IMR-90 (cell line): ENCODE measurements at regions not wholly inside any gene's neighbourhood (a gene's known extent, or its start where the extent isn't known, plus 50 kb on each side); places are given as distances from the start of the nearest gene placed in this dataset.

ENCODE experiments used
- ATAC-seq: fragments of 200-7000 bp; cut with Tn5 transposase; 2 replicates; pipeline ENCODE4 v1.9.1; 2020; ENCODE audit warnings: low read depth, mild to moderate bottlenecking, moderate library complexity
- BruUV-seq: library from RNA; stranded (reverse); fragments of 400-500 nt; replicated peaks from 2 replicates; lab custom pipeline; 2021; lab: Mats Ljungman, UMichigan
- CTCF ChIA-PET: fragments of 300-600 bp; formaldehyde crosslinking; extraction: SDS; loops from one replicate; lab custom pipeline; 2021; ENCODE audit warnings: antibody characterized with exemption; lab: Yijun Ruan, JAX
- POLR2A ChIA-PET: fragments of 300-600 bp; sonication (Branson Sonifier 250); formaldehyde crosslinking; loops from one replicate; lab custom pipeline; 2022; ENCODE audit warnings: antibody characterized with exemption; ENCODE audit not compliant: unreplicated experiment; lab: Charles Lee
- DNase-seq: peaks from one replicate; pipeline ENCODE4 v3.0.0; 2013
- H2AFZ ChIP-seq: replicated peaks from 2 replicates; pipeline ENCODE3; 2013; ENCODE audit warnings: low read length, mild to moderate bottlenecking; ENCODE audit not compliant: poor library complexity
- H2AK5ac ChIP-seq: 2 replicates; pipeline ENCODE4 v1.6.1; 2013; ENCODE audit warnings: low read depth, low read length, inconsistent platforms
- H2AK9ac ChIP-seq: replicated peaks from 2 replicates; pipeline ENCODE3; 2013; ENCODE audit warnings: mild to moderate bottlenecking, low read depth, low read length, moderate library complexity; ENCODE audit not compliant: poor library complexity
- H2BK120ac ChIP-seq: 2 replicates; pipeline ENCODE4 v1.6.1; 2013; ENCODE audit warnings: low read depth, low read length, inconsistent platforms
- H2BK15ac ChIP-seq: 3 replicates; pipeline ENCODE4 v1.6.1; 2013; ENCODE audit warnings: low read depth, low read length, inconsistent platforms
- H2BK20ac ChIP-seq: 2 replicates; pipeline ENCODE4 v1.6.1; 2013; ENCODE audit warnings: low read depth, mild to moderate bottlenecking, inconsistent platforms, low read length, moderate library complexity
- H2BK5ac ChIP-seq: 2 replicates; pipeline ENCODE4 v1.6.1; 2013; ENCODE audit warnings: mild to moderate bottlenecking, low read depth, low read length, inconsistent platforms; ENCODE audit not compliant: poor library complexity, severe bottlenecking
- H3K14ac ChIP-seq: replicated peaks from 2 replicates; pipeline ENCODE4 v1.6.1; 2013; ENCODE audit warnings: low read depth, low read length, inconsistent platforms
- H3K18ac ChIP-seq: 2 replicates; pipeline ENCODE4 v1.6.1; 2013; ENCODE audit warnings: low read depth, low read length, control low read depth
- H3K23ac ChIP-seq: 2 replicates; pipeline ENCODE4 v1.6.1; 2013; ENCODE audit warnings: low read depth, low read length, inconsistent platforms
- H3K27ac ChIP-seq: 2 replicates; pipeline ENCODE4 v1.5.1; 2013; ENCODE audit warnings: mild to moderate bottlenecking, control low read depth, low read length; ENCODE audit not compliant: insufficient read depth
- H3K27me3 ChIP-seq: 2 replicates; pipeline ENCODE4 v1.6.1; 2013; ENCODE audit warnings: low read length; ENCODE audit not compliant: control insufficient read depth, insufficient read depth
- H3K36me3 ChIP-seq: 2 replicates; pipeline ENCODE4 v1.6.1; 2013; ENCODE audit warnings: low read length, mixed read lengths; ENCODE audit not compliant: control insufficient read depth, insufficient read depth
- H3K4ac ChIP-seq: 2 replicates; pipeline ENCODE4 v1.6.1; 2013; ENCODE audit warnings: low read depth, low read length, inconsistent platforms
- H3K4me1 ChIP-seq: 2 replicates; pipeline ENCODE4 v1.6.1; 2013; ENCODE audit warnings: low read length, mixed read lengths; ENCODE audit not compliant: control insufficient read depth, insufficient read depth
- H3K4me2 ChIP-seq: 2 replicates; pipeline ENCODE4 v1.6.1; 2013; ENCODE audit warnings: low read depth, mild to moderate bottlenecking, control low read depth, low read length, moderate library complexity
- H3K4me3 ChIP-seq: 2 replicates; pipeline ENCODE4 v1.5.1; 2013; ENCODE audit warnings: low read depth, mild to moderate bottlenecking, control low read depth, low read length, moderate library complexity; ENCODE audit not compliant: insufficient read depth
- H3K56ac ChIP-seq: 2 replicates; pipeline ENCODE4 v1.6.1; 2013; ENCODE audit warnings: low read length, inconsistent platforms; ENCODE audit not compliant: insufficient read depth; ENCODE audit errors: extremely low read depth
- H3K79me1 ChIP-seq, 2 experiments: 2 replicates each; pipeline ENCODE4 v1.6.1; 2013; ENCODE audit warnings: low read length in 2 of 2, inconsistent platforms in 1 of 2, low read depth in 1 of 2
- H3K9ac ChIP-seq: 2 replicates; pipeline ENCODE4 v1.6.1; 2013; ENCODE audit warnings: low read depth, low read length, control low read depth
- H3K9me1 ChIP-seq: 2 replicates; pipeline ENCODE4 v1.6.1; 2013; ENCODE audit warnings: low read length, inconsistent platforms; ENCODE audit not compliant: insufficient read depth
- H3K9me3 ChIP-seq: 2 replicates; pipeline ENCODE4 v1.6.1; 2013; ENCODE audit warnings: low read length; ENCODE audit not compliant: control insufficient read depth, insufficient read depth
- H4K20me1 ChIP-seq: 2 replicates; pipeline ENCODE4 v1.6.1; 2013; ENCODE audit warnings: low read length, inconsistent platforms; ENCODE audit not compliant: insufficient read depth
- H4K5ac ChIP-seq: 2 replicates; pipeline ENCODE4 v1.6.1; 2013; ENCODE audit warnings: mild to moderate bottlenecking, low read depth, low read length, control low read depth
- H4K8ac ChIP-seq, 2 experiments: 2 replicates each; pipeline ENCODE4 v1.6.1; 2013; ENCODE audit warnings: low read depth in 2 of 2, low read length in 2 of 2, control low read depth in 1 of 2, inconsistent platforms in 1 of 2
- H4K91ac ChIP-seq: 2 replicates; pipeline ENCODE4 v1.6.1; 2013; ENCODE audit warnings: low read depth, low read length, inconsistent platforms; ENCODE audit not compliant: insufficient read depth
- BHLHE40 ChIP-seq: fragments of 150-350 bp; IDR thresholded peaks from 2 replicates; pipeline ENCODE4 v1.6.1; 2016; ENCODE audit warnings: mild to moderate bottlenecking, low read depth, low read length
- CEBPB ChIP-seq: IDR thresholded peaks from 2 replicates; pipeline ENCODE4 v1.6.1; 2012; ENCODE audit warnings: low read depth, low read length, improper control_type of control experiment
- CHD1 ChIP-seq: IDR thresholded peaks from 2 replicates; pipeline ENCODE4 v1.6.1; 2012; ENCODE audit warnings: low read depth, low read length, improper control_type of control experiment
- CTCF ChIP-seq: conservative IDR thresholded peaks from 2 replicates; pipeline ENCODE4 v1.5.1; 2012; ENCODE audit warnings: mild to moderate bottlenecking, low read depth, low read length, improper control_type of control experiment
- ELK1 ChIP-seq: fragments of 150-350 bp; IDR thresholded peaks from 2 replicates; pipeline ENCODE4 v1.6.1; 2016; ENCODE audit warnings: low read depth, mild to moderate bottlenecking, low read length, moderate library complexity, borderline replicate concordance
- MAFK ChIP-seq: IDR thresholded peaks from 2 replicates; pipeline ENCODE4 v1.6.1; 2012; ENCODE audit warnings: low read depth, low read length, improper control_type of control experiment
- MAZ ChIP-seq: IDR thresholded peaks from 2 replicates; pipeline ENCODE4 v1.6.1; 2012; ENCODE audit warnings: low read depth, mild to moderate bottlenecking, low read length, improper control_type of control experiment, moderate library complexity, borderline replicate concordance
- NFE2L2 ChIP-seq: fragments of 150-350 bp; IDR thresholded peaks from 2 replicates; pipeline ENCODE4 v1.6.1; 2016; ENCODE audit warnings: low read depth, mild to moderate bottlenecking, low read length
- POLR2A ChIP-seq: IDR thresholded peaks from 2 replicates; pipeline ENCODE4 v1.6.1; 2012; ENCODE audit warnings: mild to moderate bottlenecking, low read depth, low read length
- RAD21 ChIP-seq: IDR thresholded peaks from 2 replicates; pipeline ENCODE4 v1.6.1; 2012; ENCODE audit warnings: low read length, improper control_type of control experiment
- RCOR1 ChIP-seq: IDR thresholded peaks from 2 replicates; pipeline ENCODE4 v1.6.1; 2012; ENCODE audit warnings: mild to moderate bottlenecking, low read length, improper control_type of control experiment; ENCODE audit not compliant: insufficient replicate concordance
- RFX5 ChIP-seq: IDR thresholded peaks from 2 replicates; pipeline ENCODE4 v1.8.0; 2012; ENCODE audit warnings: low read depth, mild to moderate bottlenecking, low read length, moderate library complexity
- WGBS, 2 experiments: methylation state at CpG; one replicate each; pipeline versions ENCODE4 v1.1.5 to v1.1.7; 2013; ENCODE audit warnings: missing lambda C conversion rate in 2 of 2; ENCODE audit not compliant: insufficient read length in 1 of 2; ENCODE audit errors: extremely low coverage in 2 of 2; 5-methylcytosine and 5-hydroxymethylcytosine counted together
- dilution Hi-C: fragments of 300-500 bp; cut with HindIII; formaldehyde crosslinking; loops from one replicate; pipeline ENCODE4 v1.14.3; 2018; ENCODE audit warnings: low sequenced_read_pairs; ENCODE audit not compliant: unreplicated experiment
- in situ Hi-C: fragments of 300-500 bp; cut with MboI; formaldehyde crosslinking; loops from 3 replicates; pipeline ENCODE4 v1.14.3; 2019; ENCODE audit warnings: low sequenced_read_pairs, inconsistent platforms, mixed read lengths
- intact Hi-C: fragments of 100-400 bp; cut with micrococcal nuclease; formaldehyde crosslinking; loops from 2 replicates; pipeline ENCODE4 v1.10.0; 2022
- TF ChIP-seq, protein P1 (sequence below): fragments of 150-350 bp; IDR thresholded peaks from 2 replicates; pipeline ENCODE4 v1.6.1; 2017; ENCODE audit warnings: mild to moderate bottlenecking, antibody characterized with exemption, low read length, low read depth

DNA sequence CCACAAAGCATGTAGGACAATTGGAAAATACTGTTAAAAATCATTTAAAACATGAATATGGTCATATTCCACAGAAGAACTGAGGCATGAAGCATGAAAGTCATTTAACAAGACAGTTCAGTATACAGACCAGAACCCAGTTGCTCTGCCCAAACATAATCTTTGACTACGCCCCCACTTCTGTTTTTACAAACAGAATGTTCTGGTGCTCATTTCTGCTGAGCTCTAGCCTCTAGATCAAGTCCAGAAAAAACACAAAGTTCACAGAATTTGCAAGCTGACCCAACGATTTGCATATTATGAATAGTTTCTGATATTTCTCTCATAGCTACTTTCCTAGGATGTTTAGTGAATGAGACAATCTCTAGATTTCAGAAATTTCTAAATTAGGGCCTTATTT lies 424.9 kb downstream of the PID1 start:
- no peak overlapping the region for H4K91ac ChIP-seq
- H3K9ac ChIP-seq = no peak overlapping the region
- in situ Hi-C loops = no loop called here
- no peaks in the 10 kb centered on the region for H3K9me1 ChIP-seq
- H2BK15ac ChIP-seq = no peak overlapping the region
- no peaks in the 10 kb centered on the region for H3K36me3 ChIP-seq
- BruUV-seq = no TSS peak
- no peak overlapping the region for H2AFZ ChIP-seq
- no peak overlapping the region for H2BK20ac ChIP-seq
- TF ChIP-seq MAZ (no peak), CHD1 (no peak), NFE2L2 (no peak), ELK1 (no peak), RAD21 (no peak), RCOR1 (no peak), BHLHE40 (no peak), MAFK (no peak), CEBPB (no peak), RFX5 (no peak), POLR2A (no peak), CTCF (no peak)
- TF ChIP-seq, protein P1, sequence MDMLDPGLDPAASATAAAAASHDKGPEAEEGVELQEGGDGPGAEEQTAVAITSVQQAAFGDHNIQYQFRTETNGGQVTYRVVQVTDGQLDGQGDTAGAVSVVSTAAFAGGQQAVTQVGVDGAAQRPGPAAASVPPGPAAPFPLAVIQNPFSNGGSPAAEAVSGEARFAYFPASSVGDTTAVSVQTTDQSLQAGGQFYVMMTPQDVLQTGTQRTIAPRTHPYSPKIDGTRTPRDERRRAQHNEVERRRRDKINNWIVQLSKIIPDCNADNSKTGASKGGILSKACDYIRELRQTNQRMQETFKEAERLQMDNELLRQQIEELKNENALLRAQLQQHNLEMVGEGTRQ = no peak
- H3K14ac ChIP-seq = no peak overlapping the region
- no peak overlapping the region for H2AK9ac ChIP-seq
- H3K79me1 ChIP-seq = no peaks in the 10 kb centered on the region
- dilution Hi-C loops = no loop called here
- no peaks in the 10 kb centered on the region for H4K20me1 ChIP-seq
- no peak overlapping the region for H2BK5ac ChIP-seq
- no peak overlapping the region for H3K4me3 ChIP-seq
- H3K56ac ChIP-seq = no peak overlapping the region
- no peak overlapping the region for H2BK120ac ChIP-seq
- DNase-seq (no peak), ATAC-seq (no peak)
- H3K27ac ChIP-seq = no peak overlapping the region
- H3K4ac ChIP-seq = no peak overlapping the region
- intact Hi-C loops = no loop called here
- no peak overlapping the region for H3K4me2 ChIP-seq
- H3K27me3 ChIP-seq = no peaks in the 10 kb centered on the region
- H3K4me1 ChIP-seq = no peaks in the 10 kb centered on the region
- no peak overlapping the region for H2AK5ac ChIP-seq
- H4K8ac ChIP-seq = no peak overlapping the region
- H3K23ac ChIP-seq = no peak overlapping the region
- POLR2A ChIA-PET = no interaction called here
- no peak overlapping the region for H3K18ac ChIP-seq
- H4K5ac ChIP-seq = no peak overlapping the region
- peaks cover 2% of the 10 kb centered on the region; the same call in 1 of the 2 replicates for H3K9me3 ChIP-seq
- CTCF ChIA-PET = no interaction called here
- WGBS, 2 experiments = 40% methylated on average over 1 of the region's 2 CpGs; no CpG with 5 or more reads in 1 of the 2 experiments
